ENCODE measurements at regions not wholly inside any gene's neighbourhood (a gene's known extent, or its start where the extent isn't known, plus 50 kb on each side); places are given as distances from the start of the nearest gene placed in this dataset.

DNA sequence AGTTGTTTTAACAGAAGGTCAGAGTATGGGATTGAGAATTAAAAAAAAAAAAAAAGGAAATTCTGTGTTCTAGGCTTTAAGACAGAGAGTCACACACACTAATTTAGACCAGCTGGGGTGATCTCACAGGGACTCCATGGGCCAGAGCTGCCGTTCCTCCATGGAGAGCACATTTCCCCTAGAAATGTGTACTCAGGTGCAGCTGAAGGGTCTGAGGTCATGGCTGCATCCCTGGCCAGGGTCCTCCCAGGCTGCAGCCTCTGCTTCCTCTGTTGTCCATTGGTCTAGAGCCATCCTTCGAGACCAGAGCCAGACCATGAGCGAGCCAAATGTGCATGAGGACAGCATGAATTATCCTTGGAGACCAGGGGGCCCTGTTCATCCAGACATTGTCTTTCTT lies 190.1 kb upstream of the TNP1 start:
- ATAC-seq (ENCODE audit: low FRiP score in 2 of 2) = peak in 1 of 2 donors; percentile 81
- TF ChIP-seq EP300 (IDR thresholded peaks at IDR 0.05) (no peak), POLR2AphosphoS5 (IDR thresholded peaks at IDR 0.05) (no peak), POLR2A (IDR thresholded peaks at IDR 0.05) (no peak)
- TF ChIP-seq, protein P1, sequence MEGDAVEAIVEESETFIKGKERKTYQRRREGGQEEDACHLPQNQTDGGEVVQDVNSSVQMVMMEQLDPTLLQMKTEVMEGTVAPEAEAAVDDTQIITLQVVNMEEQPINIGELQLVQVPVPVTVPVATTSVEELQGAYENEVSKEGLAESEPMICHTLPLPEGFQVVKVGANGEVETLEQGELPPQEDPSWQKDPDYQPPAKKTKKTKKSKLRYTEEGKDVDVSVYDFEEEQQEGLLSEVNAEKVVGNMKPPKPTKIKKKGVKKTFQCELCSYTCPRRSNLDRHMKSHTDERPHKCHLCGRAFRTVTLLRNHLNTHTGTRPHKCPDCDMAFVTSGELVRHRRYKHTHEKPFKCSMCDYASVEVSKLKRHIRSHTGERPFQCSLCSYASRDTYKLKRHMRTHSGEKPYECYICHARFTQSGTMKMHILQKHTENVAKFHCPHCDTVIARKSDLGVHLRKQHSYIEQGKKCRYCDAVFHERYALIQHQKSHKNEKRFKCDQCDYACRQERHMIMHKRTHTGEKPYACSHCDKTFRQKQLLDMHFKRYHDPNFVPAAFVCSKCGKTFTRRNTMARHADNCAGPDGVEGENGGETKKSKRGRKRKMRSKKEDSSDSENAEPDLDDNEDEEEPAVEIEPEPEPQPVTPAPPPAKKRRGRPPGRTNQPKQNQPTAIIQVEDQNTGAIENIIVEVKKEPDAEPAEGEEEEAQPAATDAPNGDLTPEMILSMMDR (IDR thresholded peaks at IDR 0.05) = no peak
- Histone ChIP-seq H3K4me1 (no peaks in the 10 kb centered on the region), H3K36me3 (no peaks in the 10 kb centered on the region), H3K9me3 (no peaks in the 10 kb centered on the region), H3K27ac (no peak overlapping the region), H3K4me3 (no peak overlapping the region), H3K27me3 (no peaks in the 10 kb centered on the region)
- no peak for DNase-seq
- 78 to 80% methylated on average over 3 of the region's 3 CpGs for WGBS, 2 donors

DNA sequence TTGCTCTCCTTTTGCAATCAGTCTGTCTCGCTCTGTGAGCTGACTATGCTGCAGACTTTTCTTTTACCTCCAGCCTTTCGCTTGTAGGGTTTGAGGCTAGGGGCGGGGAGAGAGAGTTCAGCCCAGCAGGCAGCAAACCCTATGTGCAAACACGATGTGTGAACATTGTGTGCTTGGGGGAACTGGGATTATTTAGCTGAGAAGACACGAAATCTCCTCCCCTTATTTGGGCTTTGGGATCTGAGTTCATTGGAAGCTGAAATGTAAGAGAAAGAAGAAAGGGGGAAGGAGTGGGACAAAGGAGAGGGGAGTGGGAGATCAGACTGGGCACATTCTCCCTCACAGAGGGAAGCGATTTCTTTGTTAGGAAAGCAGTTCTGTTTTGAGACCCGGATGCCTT lies 189.6 kb upstream of the TNP1 start:
- WGBS, 2 donors = 82 to 84% methylated on average over 7 of the region's 7 CpGs
- Histone ChIP-seq H3K27me3 (no peaks in the 10 kb centered on the region), H3K36me3 (no peaks in the 10 kb centered on the region), H3K27ac (no peak overlapping the region), H3K9me3 (no peaks in the 10 kb centered on the region), H3K4me3 (no peak overlapping the region), H3K4me1 (no peaks in the 10 kb centered on the region)
- DNase-seq (no peak), ATAC-seq (ENCODE audit: low FRiP score in 2 of 2) (no peak)
- no peak for TF ChIP-seq POLR2A (IDR thresholded peaks at IDR 0.05)
- TF ChIP-seq, protein P1 (IDR thresholded peaks at IDR 0.05) = no peak
- TF ChIP-seq POLR2AphosphoS5 (IDR thresholded peaks at IDR 0.05) = no peak
- no peak for TF ChIP-seq EP300 (IDR thresholded peaks at IDR 0.05)

DNA sequence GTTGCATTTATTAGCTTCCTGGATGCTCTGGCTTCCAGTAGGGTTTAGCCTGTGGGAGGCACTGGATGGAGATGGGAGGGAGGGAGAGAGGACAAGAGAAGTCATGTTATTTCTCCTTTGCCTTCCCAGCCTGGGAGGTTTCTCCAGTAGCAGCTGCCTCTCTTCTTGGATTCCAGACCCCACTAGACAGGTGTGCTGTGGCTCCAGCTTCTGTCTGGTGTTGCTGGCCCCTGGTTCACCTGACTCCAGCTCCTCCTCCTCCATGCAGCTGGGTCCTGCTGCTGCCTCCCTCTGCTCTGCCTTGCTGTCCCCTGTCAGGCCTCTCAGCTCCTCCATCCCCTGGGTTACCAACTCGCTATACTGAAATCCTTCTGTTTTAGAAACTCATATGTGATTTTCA lies 188.9 kb upstream of the TNP1 start:
- TF ChIP-seq POLR2AphosphoS5 (IDR thresholded peaks at IDR 0.05) (no peak), EP300 (IDR thresholded peaks at IDR 0.05) (no peak), POLR2A (IDR thresholded peaks at IDR 0.05) (no peak)
- TF ChIP-seq, protein P1 (IDR thresholded peaks at IDR 0.05) = no peak
- Histone ChIP-seq H3K27ac (no peak overlapping the region), H3K9me3 (no peaks in the 10 kb centered on the region), H3K36me3 (no peaks in the 10 kb centered on the region), H3K27me3 (no peaks in the 10 kb centered on the region), H3K4me1 (no peaks in the 10 kb centered on the region), H3K4me3 (no peak overlapping the region)
- no peak for DNase-seq
- ATAC-seq (ENCODE audit: low FRiP score in 2 of 2) = no peak
- 96 to 100% methylated on average over 1 of the region's 1 CpG for WGBS, 2 donors

DNA sequence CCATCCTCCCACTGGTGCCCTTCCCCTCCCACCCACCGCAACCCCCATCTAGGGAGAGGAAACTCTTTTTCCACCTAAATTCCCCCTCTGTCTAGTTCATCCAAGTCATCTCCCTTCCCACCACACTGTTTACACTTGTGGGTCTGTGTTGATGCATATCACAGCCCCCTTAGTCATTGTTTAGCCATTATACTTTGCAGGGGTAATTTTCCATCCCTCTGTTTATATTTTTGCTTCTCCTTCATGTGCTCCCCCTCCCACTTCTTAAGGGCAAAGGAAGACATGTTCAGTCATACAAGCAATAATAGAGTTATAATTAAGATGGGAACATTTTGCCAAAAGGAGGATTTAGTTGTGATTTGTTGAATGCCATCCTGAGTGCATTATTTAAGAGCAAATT lies 187.8 kb upstream of the TNP1 start:
- Histone ChIP-seq H3K36me3 (no peaks in the 10 kb centered on the region), H3K4me1 (no peaks in the 10 kb centered on the region), H3K9me3 (no peaks in the 10 kb centered on the region), H3K27ac (no peak overlapping the region), H3K27me3 (no peaks in the 10 kb centered on the region), H3K4me3 (no peak overlapping the region)
- 67 to 71% methylated on average over 1 of the region's 1 CpG for WGBS, 2 donors
- DNase-seq = no peak
- no peak for ATAC-seq (ENCODE audit: low FRiP score in 2 of 2)
- TF ChIP-seq EP300 (IDR thresholded peaks at IDR 0.05) (no peak), POLR2AphosphoS5 (IDR thresholded peaks at IDR 0.05) (no peak), POLR2A (IDR thresholded peaks at IDR 0.05) (no peak)
- TF ChIP-seq, protein P1 (IDR thresholded peaks at IDR 0.05) = no peak

DNA sequence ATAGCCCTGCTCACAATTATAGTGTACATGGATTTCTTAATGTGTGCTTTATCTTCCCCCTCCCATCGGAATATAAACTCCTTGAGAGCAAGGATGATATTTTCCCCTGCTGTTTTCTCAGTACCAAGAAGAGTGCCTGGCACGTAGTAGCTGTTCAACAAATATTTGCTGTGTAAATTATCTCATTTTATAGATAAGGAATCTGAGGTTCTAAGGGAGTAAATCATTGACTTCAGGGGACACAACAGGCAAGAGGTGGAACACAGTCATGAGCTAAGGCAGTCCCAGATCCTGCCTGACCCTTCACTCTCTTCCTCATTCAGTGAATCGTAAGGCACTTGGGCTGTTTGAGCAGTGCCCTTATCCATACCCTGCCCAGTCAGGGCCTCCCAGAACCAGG lies 187.3 kb upstream of the TNP1 start:
- Histone ChIP-seq H3K36me3 (no peaks in the 10 kb centered on the region), H3K9me3 (no peaks in the 10 kb centered on the region), H3K27ac (no peak overlapping the region), H3K4me1 (no peaks in the 10 kb centered on the region), H3K4me3 (no peak overlapping the region), H3K27me3 (no peaks in the 10 kb centered on the region)
- ATAC-seq (ENCODE audit: low FRiP score in 2 of 2) = no peak
- no peak for DNase-seq
- no peak for TF ChIP-seq POLR2AphosphoS5 (IDR thresholded peaks at IDR 0.05)
- TF ChIP-seq, protein P1 (IDR thresholded peaks at IDR 0.05) = no peak
- no peak for TF ChIP-seq EP300 (IDR thresholded peaks at IDR 0.05)
- no peak for TF ChIP-seq POLR2A (IDR thresholded peaks at IDR 0.05)
- WGBS, 2 donors = 65 to 66% methylated on average over 3 of the region's 3 CpGs
